ENCODE measurements at regions not wholly inside any gene's neighbourhood (a gene's known extent, or its start where the extent isn't known, plus 50 kb on each side); places are given as distances from the start of the nearest gene placed in this dataset.

DNA sequence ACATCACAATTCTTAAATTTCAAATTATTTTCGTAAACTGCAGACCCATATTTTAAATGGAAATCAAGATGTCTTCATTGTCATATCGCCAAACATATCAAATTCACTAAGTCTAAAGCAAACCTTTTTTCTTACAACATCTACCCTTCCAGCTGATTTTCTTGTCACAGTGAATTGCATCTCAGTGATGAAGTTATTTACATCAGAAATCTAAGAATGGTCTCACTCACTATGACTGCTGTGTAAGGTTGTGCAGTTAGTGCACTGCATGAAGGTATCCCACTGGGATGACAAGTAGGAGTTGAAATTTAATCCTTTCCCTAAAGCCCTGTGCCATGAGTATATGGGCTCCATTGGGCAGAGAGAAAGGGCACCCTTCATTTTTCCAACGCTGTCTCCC lies 399.4 kb upstream of the ITGA1 start:
- ChIA-PET POLR2A (no interaction called here), CTCF (no interaction called here)

DNA sequence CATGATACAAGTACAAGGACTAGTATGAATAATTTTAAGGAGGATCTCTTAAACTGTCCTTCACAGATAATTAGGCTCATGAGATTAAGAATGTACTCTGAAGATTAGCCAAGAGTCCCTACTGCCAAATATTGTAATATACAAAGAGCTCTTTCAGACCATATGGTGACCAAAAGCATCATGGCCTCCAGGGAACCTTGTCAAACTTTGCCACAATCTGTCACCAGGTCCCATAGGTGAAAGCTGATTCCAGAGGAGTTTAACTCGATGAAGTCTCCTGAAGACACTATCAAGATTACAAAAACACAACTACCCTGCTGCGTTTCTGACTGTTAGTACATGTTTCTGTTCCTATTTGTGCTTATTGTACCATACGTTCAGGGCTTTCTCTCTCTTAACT lies 395.4 kb upstream of the ITGA1 start:
- CTCF ChIA-PET: no interaction called here
- POLR2A ChIA-PET: no interaction called here

DNA sequence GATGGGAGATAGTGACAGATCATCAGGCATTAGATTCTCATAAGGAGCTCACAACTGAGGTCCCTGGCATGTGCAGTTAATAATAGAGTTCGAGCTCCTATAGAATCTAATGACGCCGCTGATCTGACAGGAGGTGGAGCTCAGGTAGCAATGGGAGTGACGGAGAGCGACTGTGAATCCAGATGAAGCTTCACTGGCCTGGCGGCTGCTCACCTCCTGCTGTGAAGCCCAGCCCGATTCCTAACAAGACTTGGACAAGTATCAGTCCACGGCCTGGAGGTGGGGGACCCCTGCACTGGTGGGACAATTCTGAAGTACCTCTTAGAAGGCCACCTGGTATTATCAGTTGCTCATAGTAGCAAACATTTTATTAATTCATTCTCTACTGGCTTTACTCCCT lies 377.9 kb upstream of the ITGA1 start:
- CTCF ChIA-PET: no interaction called here
- POLR2A ChIA-PET: no interaction called here

DNA sequence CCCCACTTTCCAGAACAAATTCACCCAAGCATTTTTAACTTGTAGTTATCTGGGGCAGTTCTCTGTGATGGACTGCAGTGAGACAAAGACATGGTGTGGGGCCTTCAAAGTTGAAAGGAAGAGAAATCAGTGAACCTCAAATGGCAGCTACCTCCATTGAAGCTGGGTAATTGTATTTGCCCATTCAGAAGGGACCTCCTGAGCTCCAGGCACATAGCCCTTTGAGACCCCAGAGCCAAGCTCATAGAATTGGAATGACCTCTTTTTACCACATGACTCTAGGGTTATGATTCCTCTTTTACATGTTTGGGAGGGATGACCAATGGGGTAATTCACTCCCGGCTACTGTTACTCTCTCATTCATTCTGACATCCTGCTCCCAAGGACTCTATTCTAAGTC lies 368.4 kb upstream of the ITGA1 start:
- ChIA-PET POLR2A (no interaction called here), CTCF (no interaction called here)

DNA sequence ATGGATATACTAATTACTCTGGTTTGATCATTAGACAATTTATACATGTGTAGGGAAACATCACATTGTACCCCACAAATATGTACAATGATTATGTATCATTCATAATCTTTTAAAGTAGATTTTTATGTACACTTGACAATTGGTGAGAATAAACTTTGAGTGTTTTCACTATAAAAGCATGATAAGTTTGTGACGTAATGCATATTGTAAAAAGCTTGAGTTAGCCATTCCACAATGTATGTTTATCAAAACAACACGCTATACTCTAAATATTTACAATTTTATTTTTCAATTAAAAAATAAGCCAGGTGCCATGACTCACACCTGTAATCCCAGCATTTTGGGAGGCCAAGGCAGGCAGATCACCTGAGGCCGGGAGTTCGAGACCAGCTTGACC lies 360.1 kb upstream of the ITGA1 start:
- ChIA-PET CTCF (no interaction called here), POLR2A (no interaction called here)

DNA sequence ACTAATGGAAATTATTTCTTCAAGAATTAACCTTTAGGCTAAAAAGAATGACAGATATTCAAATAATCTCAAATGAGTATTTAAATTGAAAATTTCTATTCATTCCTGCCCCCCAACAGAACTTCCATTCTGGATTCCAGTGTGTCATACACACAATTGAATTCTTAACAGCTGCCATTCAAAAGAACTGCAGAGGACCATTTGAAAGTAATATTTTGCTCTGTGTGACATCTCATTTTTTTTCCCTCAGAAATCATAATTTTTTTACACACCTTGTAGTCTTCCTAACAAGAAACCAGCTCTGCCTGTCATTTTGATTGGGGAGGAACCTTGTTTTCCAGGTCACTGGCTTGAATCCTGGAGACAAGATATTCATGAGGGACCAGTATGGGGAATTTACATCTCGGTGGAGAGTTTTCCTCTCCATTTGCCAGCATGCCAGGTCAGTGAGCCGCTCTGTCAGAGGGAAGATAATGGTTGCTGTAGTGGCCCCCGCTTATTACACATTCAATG lies 358.7 kb upstream of the ITGA1 start:
- CTCF ChIA-PET: no interaction called here

DNA sequence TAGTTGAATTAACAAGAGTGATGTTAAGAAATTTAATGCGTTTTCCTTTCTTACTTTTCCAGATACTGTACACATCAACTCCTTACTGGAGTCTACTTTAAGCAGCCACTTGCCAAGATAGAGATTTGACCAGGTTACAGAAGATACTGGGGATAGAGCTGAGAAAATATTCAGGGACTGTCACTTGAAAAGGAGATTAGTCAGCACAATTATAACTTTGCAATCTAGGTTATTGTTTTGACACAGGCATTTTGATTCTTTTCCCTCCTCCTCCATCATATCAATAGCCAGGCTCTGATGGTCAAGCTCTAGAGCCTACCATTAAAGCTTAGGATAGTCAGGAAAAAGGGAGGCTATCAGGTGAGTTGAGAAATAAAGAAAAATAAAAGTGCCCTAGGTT lies 345.9 kb upstream of the ITGA1 start:
- CTCF ChIA-PET: no interaction called here
- POLR2A ChIA-PET: no interaction called here

More for the DNA sequence above, 358.7 kb upstream of the ITGA1 start:
- POLR2A ChIA-PET: no interaction called here

DNA sequence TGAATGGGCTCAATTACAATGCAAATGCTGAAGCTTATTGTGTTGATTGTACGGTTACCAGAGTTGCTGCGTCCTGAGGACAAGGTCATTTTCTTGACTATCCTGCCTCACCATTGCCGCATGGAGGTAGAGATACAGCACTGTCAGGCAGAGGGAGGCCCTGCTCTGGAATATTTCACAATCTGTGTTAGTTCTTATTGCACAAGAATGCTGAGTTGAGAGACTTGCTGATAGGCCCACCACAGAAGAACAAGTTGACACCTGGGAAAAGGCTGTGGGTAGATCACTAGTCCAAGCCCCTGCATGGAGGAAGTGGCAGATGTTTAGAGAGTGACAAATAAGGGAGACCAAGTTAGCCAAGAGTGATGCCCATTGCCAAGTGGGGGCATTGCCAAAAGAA lies 344.5 kb upstream of the ITGA1 start:
- ChIA-PET POLR2A (no interaction called here), CTCF (no interaction called here)

DNA sequence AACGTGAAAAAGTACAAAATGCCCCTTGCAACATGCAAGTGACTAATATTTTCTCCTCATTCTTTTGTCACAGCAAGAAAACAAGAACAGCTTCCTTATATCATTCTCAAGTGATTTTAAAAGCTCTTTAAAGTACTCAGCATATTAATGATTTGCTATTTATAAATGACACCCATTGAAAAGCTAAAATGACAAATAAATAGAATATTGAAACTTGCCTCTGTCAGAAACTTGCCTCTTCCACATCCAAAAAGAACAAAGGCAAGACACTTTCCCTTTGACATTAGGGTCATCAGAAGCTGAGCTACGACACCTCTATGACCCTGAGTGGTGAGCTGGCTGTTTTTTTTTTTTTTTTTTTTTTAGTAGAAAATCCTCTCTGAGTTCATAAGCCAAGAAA lies 339.6 kb upstream of the ITGA1 start:
- ChIA-PET POLR2A (no interaction called here), CTCF (interaction anchor here (0.6 kb wide), 1 partner anchor 468 kb away, joined by 4 read pairs; no protein-coding TSS in a partner anchor)

DNA sequence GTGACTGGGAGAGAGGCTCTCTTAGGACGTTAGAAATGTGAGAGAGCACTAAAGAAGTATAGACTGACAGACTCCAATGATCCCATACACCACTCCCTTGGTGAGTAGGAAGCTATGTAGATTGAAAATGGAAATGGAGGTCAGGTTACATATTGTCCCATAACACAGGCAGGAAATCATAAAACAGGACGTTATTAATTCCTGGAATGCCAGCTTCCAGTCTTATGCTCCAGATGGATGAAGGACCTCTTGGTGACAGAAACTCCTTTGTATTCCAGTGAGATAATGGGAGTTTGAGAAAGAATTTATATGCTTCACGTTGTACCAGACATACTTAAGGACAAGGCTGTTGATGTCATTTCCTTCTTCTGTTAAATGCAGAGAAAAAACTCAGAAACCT lies 338.2 kb upstream of the ITGA1 start:
- ChIA-PET POLR2A (no interaction called here), CTCF (no interaction called here)

DNA sequence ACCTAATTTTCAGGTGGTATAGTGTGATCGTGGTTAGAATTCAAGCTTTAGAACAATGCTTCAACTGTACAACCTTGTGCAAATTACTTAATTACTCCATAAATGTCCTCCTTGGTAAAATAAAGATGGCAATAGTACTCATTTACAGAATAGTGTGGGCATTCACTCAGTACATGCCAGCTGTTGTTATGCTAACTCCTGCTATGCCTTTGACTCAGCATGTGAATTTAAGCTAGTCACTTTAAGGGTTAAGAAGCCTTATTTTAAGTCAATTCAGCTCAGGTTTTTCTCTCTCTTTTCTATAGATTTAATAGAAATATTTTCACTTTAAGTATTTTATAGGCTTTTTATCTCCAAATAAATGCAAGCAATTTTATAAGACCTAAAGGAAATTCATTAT lies 335.6 kb upstream of the ITGA1 start:
- ChIA-PET CTCF (no interaction called here), POLR2A (no interaction called here)

DNA sequence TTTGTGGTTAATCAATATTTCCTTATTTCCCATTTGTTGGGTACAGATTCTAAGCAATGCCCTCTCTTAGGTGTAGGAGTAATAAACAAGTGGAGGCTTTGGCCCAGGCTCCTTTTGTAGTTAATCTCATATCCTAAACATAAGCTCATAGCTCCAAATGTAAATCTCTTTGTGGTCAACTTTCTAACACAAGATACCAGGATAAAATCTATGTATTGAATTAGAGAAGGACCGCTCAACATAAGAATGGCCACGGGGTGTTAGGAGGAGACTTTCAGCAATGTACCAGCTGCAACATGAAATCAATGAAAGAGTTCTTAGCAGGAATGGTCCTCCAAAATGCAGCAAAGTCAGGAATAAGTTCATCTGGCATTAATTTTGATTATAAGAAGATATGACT lies 334.5 kb upstream of the ITGA1 start:
- ChIA-PET POLR2A (no interaction called here), CTCF (no interaction called here)

DNA sequence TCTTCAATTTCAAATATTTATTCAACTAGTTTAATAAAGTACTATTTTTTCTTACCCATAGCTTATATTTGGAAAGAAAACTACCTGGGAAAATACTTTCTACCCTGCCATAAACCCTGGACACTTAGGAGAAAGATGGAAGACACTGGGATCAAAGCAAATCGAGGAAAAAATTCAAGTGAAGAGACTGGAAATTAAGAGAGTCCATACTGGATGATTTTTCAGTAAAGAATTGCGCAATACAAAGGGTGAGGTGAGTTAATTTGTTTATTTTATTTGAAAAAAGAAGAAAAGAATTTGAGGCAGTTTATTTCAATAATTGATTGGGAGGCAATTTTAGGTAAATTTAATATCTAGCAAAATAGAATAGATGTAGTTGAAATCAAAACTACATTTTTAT lies 331.8 kb upstream of the ITGA1 start:
- CTCF ChIA-PET: no interaction called here

DNA sequence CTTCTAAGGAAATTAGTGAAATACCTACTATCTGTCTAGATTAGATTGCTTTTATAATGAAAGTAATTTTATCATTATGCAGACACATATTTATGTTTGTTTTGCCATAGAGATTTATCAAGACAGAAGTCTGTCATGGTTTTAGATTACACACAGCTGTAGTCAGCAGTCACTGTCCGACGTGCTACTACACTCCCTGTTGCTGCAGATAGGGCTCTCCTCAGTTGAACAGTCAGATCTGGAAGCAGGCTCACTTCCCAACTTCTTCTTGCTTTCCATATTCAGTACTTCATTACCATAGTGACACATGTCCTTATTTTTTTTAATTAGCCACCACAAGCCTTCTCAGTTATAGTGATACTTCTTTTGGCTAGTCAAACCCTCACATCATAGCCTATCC lies 329.9 kb upstream of the ITGA1 start:
- POLR2A ChIA-PET: no interaction called here

More for the DNA sequence above, 331.8 kb upstream of the ITGA1 start:
- POLR2A ChIA-PET: no interaction called here

DNA sequence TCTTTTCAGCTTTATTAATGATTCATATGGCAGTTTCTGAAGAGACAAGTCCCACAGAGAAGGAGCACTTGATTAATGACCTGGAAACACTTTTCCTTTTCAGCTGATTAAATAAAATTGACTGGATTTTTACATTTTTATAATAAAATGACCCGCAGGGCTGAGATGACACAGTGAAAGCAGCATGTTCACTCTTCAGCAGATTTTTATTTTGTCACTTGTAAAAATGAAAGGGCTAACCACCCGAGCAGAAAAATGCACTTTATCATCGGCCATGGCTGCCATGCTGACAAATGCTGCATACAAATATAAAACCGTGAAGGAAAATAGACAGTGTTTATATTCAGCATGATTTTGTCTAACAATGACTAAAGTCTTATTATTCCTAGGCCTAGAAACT lies 321.6 kb upstream of the ITGA1 start:
- ChIA-PET CTCF (no interaction called here), POLR2A (no interaction called here)

More for the DNA sequence above, 329.9 kb upstream of the ITGA1 start:
- CTCF ChIA-PET: no interaction called here

DNA sequence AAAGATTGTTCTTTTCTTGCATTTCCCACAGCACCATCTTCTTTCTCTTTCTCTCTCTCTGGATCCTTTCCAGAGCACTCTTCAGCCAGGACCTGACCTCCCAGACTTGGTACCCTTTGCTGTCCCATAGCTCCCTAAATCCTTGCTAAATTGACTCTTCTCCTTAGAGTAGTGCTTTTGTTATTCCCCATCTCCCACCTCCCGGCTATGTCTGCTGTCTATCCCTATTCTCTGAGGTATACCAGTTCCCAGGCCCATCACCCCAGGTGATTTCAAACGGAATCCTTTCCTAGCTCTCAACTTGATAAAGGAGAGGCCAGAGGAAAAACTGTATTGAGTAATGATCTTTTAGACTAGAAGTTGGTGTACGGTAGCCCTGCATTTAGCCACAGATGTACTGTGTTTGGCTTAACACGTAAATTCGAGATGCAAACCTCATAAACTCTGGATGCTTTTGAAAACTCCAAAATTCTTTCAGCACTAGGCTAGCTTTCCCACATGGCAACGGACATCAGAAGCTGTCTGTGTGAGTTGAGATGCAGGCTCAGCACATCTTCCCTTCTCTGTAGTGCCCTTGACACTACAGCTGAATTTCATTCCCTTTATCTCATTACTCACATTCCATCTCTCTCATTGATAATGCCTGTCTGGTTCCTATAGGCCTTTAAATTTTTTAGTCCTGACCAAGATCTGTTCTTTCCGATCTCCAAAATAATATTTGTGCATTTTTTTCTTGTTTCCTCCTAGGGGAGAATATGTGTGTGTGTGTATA lies 320.8 kb upstream of the ITGA1 start:
- CTCF ChIA-PET: no interaction called here
- POLR2A ChIA-PET: no interaction called here

DNA sequence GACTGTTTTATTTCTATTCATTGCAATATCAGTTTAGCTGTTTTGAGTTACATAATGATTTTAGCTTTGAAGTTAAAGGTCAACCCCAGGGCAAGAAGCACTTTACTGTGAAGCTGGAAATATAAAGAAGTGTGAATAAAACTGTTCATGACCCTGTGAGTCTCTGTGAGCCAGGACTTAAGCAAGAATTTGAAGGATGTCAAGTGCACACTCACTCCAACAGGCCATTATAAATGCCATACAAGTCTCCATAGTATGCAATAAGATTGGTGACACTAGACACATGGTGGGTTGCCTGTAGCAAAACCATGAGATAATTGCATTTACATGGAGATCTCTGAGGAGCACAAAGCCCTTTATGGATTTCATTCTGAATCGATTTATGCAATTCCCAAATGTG lies 318.7 kb upstream of the ITGA1 start:
- POLR2A ChIA-PET: no interaction called here

DNA sequence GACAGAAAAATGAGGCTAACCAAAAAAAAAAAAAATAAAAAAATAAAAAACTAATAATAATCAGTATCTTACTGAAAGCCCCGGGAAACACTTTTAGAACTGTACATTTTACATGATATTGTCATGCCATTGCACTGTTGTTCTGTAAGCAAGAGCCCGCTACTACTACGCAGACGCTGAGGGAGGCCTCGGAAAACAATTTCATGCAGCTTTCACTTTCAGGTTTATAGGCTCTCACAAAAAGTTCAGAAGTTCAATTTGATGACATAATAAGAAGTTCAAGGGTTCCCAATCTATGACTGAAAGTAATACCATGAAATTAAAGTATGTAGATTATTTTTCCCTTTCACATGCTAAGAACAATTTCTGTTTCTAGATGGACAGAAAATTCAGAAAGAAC lies 318.3 kb upstream of the ITGA1 start:
- ChIA-PET POLR2A (no interaction called here), CTCF (no interaction called here)

More for the DNA sequence above, 318.7 kb upstream of the ITGA1 start:
- CTCF ChIA-PET: no interaction called here

DNA sequence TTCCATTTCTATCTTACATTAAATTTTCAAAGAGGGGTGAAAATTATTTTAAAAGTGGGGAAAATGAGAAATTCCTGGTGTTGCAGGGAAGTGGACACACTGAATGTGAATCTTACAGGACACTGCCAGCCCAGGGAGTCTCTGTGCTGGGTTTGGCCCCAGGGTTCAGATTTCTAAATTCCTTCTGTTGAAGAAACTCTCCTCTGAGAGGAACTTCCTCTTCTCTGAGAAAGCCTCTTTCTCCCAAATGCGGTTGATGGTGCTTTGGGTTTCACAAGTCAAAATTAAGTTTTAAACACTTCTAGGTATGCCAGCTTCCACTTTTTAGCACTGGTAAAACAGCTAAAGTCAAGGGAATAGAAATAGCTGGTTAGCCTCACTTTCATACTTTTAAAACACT lies 317.9 kb upstream of the ITGA1 start:
- ChIA-PET CTCF (no interaction called here), POLR2A (no interaction called here)

DNA sequence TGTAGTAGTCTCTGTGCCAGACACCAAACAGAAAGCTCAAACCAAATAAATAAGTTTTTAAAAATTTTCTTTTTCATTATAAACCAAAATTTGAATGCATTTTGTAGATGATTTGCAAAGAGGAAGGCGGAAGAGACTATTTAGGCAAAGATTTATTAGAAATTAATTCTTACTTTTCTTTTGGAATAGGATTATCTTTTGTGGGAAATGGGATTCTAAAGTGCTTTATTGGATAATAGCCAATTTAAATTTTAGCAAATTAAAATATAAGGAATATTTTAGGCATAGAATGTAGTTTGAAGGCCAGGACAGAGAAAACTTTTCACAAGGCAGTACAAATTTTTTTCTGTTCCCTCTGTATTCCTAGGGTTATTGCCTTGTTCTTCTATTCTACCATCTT lies 311.4 kb upstream of the ITGA1 start:
- CTCF ChIA-PET: no interaction called here
- POLR2A ChIA-PET: no interaction called here

DNA sequence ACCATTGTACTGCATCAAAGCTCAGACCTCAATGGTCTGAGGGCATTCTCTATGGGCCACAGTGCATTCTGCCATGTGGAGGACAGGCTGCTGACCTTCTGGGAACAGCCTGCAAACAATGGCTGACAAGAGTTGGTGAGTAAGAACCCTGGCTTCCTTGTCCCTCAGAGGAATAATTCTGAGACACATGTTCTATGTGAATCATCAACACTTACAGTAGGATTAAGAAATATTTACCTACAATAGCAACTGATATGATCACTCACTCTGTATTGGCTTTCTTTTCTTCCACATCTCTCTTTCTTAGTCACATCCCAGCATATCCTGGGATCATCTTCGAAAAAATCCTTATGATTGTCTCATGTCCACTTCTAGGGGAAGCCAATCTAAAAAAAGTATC lies 306.5 kb upstream of the ITGA1 start:
- POLR2A ChIA-PET: no interaction called here

DNA sequence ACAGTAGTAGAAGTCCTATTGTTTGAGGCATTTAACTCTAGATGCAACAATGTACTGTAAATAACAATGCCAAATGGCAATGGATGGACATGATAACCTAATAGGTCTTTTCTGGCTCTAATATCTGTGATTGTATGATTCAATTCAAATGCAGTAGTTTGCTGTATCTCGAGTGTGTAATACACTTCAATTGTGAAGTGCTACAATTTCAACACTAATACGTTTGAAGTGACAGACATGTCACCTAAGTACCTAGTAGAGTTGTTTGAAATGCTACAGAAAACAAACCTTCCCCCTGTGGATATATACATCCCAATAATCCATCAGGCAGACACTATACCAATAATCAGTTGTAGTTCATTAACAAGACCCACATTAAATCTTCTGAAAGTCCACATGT lies 305.9 kb upstream of the ITGA1 start:
- ChIA-PET POLR2A (no interaction called here), CTCF (no interaction called here)

More for the DNA sequence above, 306.5 kb upstream of the ITGA1 start:
- CTCF ChIA-PET: no interaction called here

Measured in activated CD8-positive, alpha-beta memory T cell treated with anti-CD3 and anti-CD28 coated beads for 36 hours (primary cell).